GM23338 (cell line): ENCODE measurements at regions not wholly inside any gene's neighbourhood (a gene's known extent, or its start where the extent isn't known, plus 50 kb on each side); places are given as distances from the start of the nearest gene placed in this dataset.
A peak's percentile ranks its signal among the peaks of the same experiment; 100 is the strongest.

Source experiments
- ATAC-seq: fragments of 200-7000 bp; cut with Tn5 transposase; 3 replicates; pipeline ENCODE4 v1.9.1; 2020
- DNase-seq: peaks from one replicate; pipeline ENCODE4 v3.0.0-alpha.2; 2015; ENCODE audit warnings: low spot score
- H2AFZ ChIP-seq: fragments of 200-600 bp; sonication (generic); 2 replicates; pipeline ENCODE4 v1.8.0; 2016; ENCODE audit warnings: antibody characterized with exemption, mild to moderate bottlenecking, moderate library complexity
- H3F3A ChIP-seq: fragments of 200-600 bp; sonication (generic); replicated peaks from 2 replicates; pipeline ENCODE4 v1.8.0; 2017; ENCODE audit warnings: antibody characterized with exemption, mixed run types, low read depth
- H3K27ac ChIP-seq: fragments of 200-600 bp; sonication (generic); 2 replicates; pipeline ENCODE4 v1.6.1; 2016; ENCODE audit warnings: low read depth
- H3K27me3 ChIP-seq: fragments of 200-600 bp; sonication (generic); 2 replicates; pipeline ENCODE4 v1.8.0; 2016; ENCODE audit warnings: mild to moderate bottlenecking, mixed run types, moderate library complexity; ENCODE audit not compliant: insufficient read depth
- H3K36me3 ChIP-seq: fragments of 200-600 bp; sonication (generic); 2 replicates; pipeline ENCODE4 v1.8.0; 2016; ENCODE audit warnings: mild to moderate bottlenecking; ENCODE audit not compliant: insufficient read depth
- H3K4me1 ChIP-seq: fragments of 200-600 bp; sonication (generic); 2 replicates; pipeline ENCODE4 v1.8.0; 2016; ENCODE audit warnings: mild to moderate bottlenecking, moderate library complexity; ENCODE audit not compliant: insufficient read depth
- H3K4me2 ChIP-seq: fragments of 200-600 bp; sonication (generic); 2 replicates; pipeline ENCODE4 v1.7.1; 2017; ENCODE audit warnings: mixed run types
- H3K4me3 ChIP-seq: fragments of 200-600 bp; sonication (generic); 2 replicates; pipeline ENCODE4 v1.6.1; 2016; ENCODE audit warnings: mixed run types
- H3K79me2 ChIP-seq: fragments of 200-600 bp; sonication (generic); replicated peaks from 2 replicates; pipeline ENCODE4 v1.8.0; 2017; ENCODE audit warnings: mild to moderate bottlenecking; ENCODE audit not compliant: insufficient read depth
- H3K9me2 ChIP-seq: fragments of 200-600 bp; sonication (generic); 2 replicates; pipeline ENCODE4 v1.8.0; 2017; ENCODE audit not compliant: insufficient read depth
- H4K20me1 ChIP-seq: fragments of 200-600 bp; sonication (generic); replicated peaks from 2 replicates; pipeline ENCODE4 v1.8.0; 2017; ENCODE audit warnings: mild to moderate bottlenecking; ENCODE audit not compliant: insufficient read depth
- H3K27ac Mint-ChIP-seq: 2 replicates; pipeline ENCODE4 v1.8.0; 2020; ENCODE audit warnings: inconsistent platforms, mild to moderate bottlenecking, moderate library complexity, mixed read lengths
- H3K27me3 Mint-ChIP-seq: 3 replicates; pipeline ENCODE4 v1.8.0; 2022; ENCODE audit warnings: low read depth, mild to moderate bottlenecking, moderate library complexity, mixed read lengths, inconsistent platforms; ENCODE audit not compliant: insufficient read depth, poor library complexity
- H3K36me3 Mint-ChIP-seq: 3 replicates; pipeline ENCODE4 v1.8.0; 2021; ENCODE audit warnings: low read depth, mild to moderate bottlenecking, inconsistent platforms, moderate library complexity, mixed read lengths
- H3K4me1 Mint-ChIP-seq: 3 replicates; pipeline ENCODE4 v1.8.0; 2020; ENCODE audit warnings: mild to moderate bottlenecking, inconsistent platforms, mixed read lengths
- H3K4me3 Mint-ChIP-seq: 3 replicates; pipeline ENCODE4 v1.8.0; 2021; ENCODE audit warnings: moderate library complexity, mild to moderate bottlenecking, inconsistent platforms, mixed read lengths
- H3K9me3 Mint-ChIP-seq: 3 replicates; pipeline ENCODE4 v1.8.0; 2020; ENCODE audit warnings: moderate library complexity, mild to moderate bottlenecking, inconsistent platforms, mixed read lengths
- EZH2 ChIP-seq: fragments of 200-600 bp; sonication (generic); IDR thresholded peaks from one replicate; pipeline ENCODE4 v1.8.0; 2017; ENCODE audit warnings: antibody characterized with exemption, mild to moderate bottlenecking, low read depth; ENCODE audit not compliant: unreplicated experiment
- NANOG ChIP-seq: IDR thresholded peaks from 2 replicates; pipeline ENCODE4 v1.6.1; 2016; ENCODE audit warnings: antibody characterized with exemption, borderline replicate concordance
- POLR2AphosphoS5 ChIP-seq: IDR thresholded peaks from 2 replicates; pipeline ENCODE4 v1.6.1; 2016; ENCODE audit warnings: antibody characterized with exemption, low read depth
- STAT1 ChIP-seq: IDR thresholded peaks from one replicate; pipeline ENCODE4 v1.6.1; 2016; ENCODE audit warnings: antibody characterized with exemption; ENCODE audit not compliant: unreplicated experiment
- ZNF114 ChIP-seq: fragments of 250-450 bp; sonication (Bioruptor Pico); IDR thresholded peaks from 2 replicates; pipeline ENCODE4 v1.5.0; 2020; ENCODE audit warnings: mild to moderate bottlenecking, moderate library complexity
- TF ChIP-seq, protein P1 (sequence below): IDR thresholded peaks from one replicate; pipeline ENCODE4 v1.6.1; 2018; ENCODE audit warnings: antibody characterized with exemption; ENCODE audit not compliant: unreplicated experiment
- TF ChIP-seq, protein P2 (sequence below), 2 experiments: fragments of 200-600 bp in 1 of 2; sonication (generic) in 1 of 2; conservative IDR thresholded peaks; 2 replicates each; pipeline versions ENCODE4 v1.5.1 to v1.6.1; 2016 to 2017; ENCODE audit warnings: antibody characterized with exemption in 2 of 2, low read depth in 2 of 2, mild to moderate bottlenecking in 2 of 2, moderate library complexity in 1 of 2
- TF ChIP-seq, protein P3 (sequence below): IDR thresholded peaks from 2 replicates; pipeline ENCODE4 v1.6.1; 2016; ENCODE audit warnings: antibody characterized with exemption
- TF ChIP-seq, protein P4 (sequence below): fragments of 250-450 bp; sonication (Bioruptor Pico); IDR thresholded peaks from 2 replicates; pipeline ENCODE4 v1.5.0; 2020; ENCODE audit warnings: mild to moderate bottlenecking, moderate library complexity

DNA sequence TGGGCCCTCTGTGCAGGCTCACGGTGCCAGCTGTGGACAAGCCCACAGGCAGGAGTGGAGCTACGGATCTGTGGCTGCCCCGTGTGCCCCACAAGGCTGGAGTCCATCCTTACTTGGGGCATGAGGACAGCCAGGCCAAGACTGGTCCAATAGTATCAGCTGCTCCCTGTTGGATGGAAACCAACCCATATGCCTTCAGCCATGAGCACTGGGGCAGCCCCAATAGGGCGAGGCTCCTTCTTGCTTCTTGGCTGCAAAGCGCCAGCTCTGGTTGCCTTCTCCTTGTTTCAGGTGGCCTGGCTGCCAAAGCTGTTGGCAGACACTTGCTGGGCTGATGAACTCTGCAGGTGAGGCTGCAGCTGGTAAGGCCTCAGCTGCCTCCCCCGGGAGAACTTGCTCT, 188.0 kb downstream of the ENGASE start (continued):
- TF ChIP-seq, protein P1, sequence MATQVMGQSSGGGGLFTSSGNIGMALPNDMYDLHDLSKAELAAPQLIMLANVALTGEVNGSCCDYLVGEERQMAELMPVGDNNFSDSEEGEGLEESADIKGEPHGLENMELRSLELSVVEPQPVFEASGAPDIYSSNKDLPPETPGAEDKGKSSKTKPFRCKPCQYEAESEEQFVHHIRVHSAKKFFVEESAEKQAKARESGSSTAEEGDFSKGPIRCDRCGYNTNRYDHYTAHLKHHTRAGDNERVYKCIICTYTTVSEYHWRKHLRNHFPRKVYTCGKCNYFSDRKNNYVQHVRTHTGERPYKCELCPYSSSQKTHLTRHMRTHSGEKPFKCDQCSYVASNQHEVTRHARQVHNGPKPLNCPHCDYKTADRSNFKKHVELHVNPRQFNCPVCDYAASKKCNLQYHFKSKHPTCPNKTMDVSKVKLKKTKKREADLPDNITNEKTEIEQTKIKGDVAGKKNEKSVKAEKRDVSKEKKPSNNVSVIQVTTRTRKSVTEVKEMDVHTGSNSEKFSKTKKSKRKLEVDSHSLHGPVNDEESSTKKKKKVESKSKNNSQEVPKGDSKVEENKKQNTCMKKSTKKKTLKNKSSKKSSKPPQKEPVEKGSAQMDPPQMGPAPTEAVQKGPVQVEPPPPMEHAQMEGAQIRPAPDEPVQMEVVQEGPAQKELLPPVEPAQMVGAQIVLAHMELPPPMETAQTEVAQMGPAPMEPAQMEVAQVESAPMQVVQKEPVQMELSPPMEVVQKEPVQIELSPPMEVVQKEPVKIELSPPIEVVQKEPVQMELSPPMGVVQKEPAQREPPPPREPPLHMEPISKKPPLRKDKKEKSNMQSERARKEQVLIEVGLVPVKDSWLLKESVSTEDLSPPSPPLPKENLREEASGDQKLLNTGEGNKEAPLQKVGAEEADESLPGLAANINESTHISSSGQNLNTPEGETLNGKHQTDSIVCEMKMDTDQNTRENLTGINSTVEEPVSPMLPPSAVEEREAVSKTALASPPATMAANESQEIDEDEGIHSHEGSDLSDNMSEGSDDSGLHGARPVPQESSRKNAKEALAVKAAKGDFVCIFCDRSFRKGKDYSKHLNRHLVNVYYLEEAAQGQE, result no peak
- TF ChIP-seq, protein P2, sequence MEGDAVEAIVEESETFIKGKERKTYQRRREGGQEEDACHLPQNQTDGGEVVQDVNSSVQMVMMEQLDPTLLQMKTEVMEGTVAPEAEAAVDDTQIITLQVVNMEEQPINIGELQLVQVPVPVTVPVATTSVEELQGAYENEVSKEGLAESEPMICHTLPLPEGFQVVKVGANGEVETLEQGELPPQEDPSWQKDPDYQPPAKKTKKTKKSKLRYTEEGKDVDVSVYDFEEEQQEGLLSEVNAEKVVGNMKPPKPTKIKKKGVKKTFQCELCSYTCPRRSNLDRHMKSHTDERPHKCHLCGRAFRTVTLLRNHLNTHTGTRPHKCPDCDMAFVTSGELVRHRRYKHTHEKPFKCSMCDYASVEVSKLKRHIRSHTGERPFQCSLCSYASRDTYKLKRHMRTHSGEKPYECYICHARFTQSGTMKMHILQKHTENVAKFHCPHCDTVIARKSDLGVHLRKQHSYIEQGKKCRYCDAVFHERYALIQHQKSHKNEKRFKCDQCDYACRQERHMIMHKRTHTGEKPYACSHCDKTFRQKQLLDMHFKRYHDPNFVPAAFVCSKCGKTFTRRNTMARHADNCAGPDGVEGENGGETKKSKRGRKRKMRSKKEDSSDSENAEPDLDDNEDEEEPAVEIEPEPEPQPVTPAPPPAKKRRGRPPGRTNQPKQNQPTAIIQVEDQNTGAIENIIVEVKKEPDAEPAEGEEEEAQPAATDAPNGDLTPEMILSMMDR (conservative IDR thresholded peaks at IDR 0.05; ENCODE audit: low read depth in 2 of 2), result no peak

DNA sequence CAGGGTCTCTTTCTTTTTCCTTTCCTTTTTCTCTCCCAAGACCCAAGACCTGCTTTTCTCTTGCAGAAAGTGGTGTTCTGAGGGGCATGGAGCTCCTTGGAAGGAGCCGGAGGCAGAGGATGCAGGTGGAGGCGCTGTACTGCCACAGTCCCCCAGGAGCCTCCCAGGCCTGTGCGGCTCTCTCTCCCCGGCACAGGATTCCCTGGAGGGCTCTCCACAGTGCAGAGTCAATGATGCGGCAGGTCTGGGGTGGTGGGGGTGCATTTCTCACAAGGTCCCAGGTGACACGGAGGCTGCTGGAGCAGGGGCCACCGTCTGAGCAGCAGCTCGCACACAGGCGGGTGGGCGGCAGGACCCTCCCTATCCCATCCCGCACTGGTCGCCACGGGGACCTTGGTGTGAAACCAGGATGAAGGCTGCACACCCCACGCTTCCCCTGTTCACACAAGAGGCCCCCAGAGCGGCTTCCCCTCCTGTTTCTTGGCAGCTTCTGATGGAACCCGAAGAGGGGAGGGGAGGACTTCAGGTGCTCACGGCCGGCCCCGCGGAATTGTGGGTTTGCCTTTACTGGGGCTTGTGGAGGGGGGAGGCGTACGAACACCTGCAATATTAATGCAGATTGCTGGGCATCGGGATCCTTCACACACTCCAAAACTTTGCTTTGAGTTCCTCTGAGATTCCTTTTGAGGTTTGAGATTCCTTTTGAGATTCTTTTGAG, 186.9 kb downstream of the ENGASE start:
- H3K4me3 Mint-ChIP-seq, result no peak overlapping the region
- Histone ChIP-seq H3K36me3 (no peaks in the 10 kb centered on the region), H2AFZ (no peak overlapping the region), H3F3A (no peaks in the 10 kb centered on the region), H3K4me2 (no peak overlapping the region), H3K4me3 (no peak overlapping the region), H3K79me2 (no peaks in the 10 kb centered on the region), H3K27me3 (no peaks in the 10 kb centered on the region), H3K9me2 (no peaks in the 10 kb centered on the region), H3K27ac (no peak overlapping the region), H4K20me1 (no peaks in the 10 kb centered on the region), H3K4me1 (no peaks in the 10 kb centered on the region)
- DNase-seq (no peak), ATAC-seq (peak; percentile 48)
- no peak overlapping the region for H3K27ac Mint-ChIP-seq
- H3K27me3 Mint-ChIP-seq, result peaks cover 17% of the 10 kb centered on the region
- H3K36me3 Mint-ChIP-seq, result no peaks in the 10 kb centered on the region; the same call in 2 of the 3 replicates
- no peaks in the 10 kb centered on the region; the same call in 2 of the 3 replicates for H3K4me1 Mint-ChIP-seq
- no peaks in the 10 kb centered on the region for H3K9me3 Mint-ChIP-seq
- TF ChIP-seq EZH2 (no peak), ZNF114 (no peak), STAT1 (no peak), NANOG (no peak), POLR2AphosphoS5 (no peak)
- TF ChIP-seq, protein P3, sequence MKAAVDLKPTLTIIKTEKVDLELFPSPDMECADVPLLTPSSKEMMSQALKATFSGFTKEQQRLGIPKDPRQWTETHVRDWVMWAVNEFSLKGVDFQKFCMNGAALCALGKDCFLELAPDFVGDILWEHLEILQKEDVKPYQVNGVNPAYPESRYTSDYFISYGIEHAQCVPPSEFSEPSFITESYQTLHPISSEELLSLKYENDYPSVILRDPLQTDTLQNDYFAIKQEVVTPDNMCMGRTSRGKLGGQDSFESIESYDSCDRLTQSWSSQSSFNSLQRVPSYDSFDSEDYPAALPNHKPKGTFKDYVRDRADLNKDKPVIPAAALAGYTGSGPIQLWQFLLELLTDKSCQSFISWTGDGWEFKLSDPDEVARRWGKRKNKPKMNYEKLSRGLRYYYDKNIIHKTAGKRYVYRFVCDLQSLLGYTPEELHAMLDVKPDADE, result no peak
- TF ChIP-seq, protein P4, sequence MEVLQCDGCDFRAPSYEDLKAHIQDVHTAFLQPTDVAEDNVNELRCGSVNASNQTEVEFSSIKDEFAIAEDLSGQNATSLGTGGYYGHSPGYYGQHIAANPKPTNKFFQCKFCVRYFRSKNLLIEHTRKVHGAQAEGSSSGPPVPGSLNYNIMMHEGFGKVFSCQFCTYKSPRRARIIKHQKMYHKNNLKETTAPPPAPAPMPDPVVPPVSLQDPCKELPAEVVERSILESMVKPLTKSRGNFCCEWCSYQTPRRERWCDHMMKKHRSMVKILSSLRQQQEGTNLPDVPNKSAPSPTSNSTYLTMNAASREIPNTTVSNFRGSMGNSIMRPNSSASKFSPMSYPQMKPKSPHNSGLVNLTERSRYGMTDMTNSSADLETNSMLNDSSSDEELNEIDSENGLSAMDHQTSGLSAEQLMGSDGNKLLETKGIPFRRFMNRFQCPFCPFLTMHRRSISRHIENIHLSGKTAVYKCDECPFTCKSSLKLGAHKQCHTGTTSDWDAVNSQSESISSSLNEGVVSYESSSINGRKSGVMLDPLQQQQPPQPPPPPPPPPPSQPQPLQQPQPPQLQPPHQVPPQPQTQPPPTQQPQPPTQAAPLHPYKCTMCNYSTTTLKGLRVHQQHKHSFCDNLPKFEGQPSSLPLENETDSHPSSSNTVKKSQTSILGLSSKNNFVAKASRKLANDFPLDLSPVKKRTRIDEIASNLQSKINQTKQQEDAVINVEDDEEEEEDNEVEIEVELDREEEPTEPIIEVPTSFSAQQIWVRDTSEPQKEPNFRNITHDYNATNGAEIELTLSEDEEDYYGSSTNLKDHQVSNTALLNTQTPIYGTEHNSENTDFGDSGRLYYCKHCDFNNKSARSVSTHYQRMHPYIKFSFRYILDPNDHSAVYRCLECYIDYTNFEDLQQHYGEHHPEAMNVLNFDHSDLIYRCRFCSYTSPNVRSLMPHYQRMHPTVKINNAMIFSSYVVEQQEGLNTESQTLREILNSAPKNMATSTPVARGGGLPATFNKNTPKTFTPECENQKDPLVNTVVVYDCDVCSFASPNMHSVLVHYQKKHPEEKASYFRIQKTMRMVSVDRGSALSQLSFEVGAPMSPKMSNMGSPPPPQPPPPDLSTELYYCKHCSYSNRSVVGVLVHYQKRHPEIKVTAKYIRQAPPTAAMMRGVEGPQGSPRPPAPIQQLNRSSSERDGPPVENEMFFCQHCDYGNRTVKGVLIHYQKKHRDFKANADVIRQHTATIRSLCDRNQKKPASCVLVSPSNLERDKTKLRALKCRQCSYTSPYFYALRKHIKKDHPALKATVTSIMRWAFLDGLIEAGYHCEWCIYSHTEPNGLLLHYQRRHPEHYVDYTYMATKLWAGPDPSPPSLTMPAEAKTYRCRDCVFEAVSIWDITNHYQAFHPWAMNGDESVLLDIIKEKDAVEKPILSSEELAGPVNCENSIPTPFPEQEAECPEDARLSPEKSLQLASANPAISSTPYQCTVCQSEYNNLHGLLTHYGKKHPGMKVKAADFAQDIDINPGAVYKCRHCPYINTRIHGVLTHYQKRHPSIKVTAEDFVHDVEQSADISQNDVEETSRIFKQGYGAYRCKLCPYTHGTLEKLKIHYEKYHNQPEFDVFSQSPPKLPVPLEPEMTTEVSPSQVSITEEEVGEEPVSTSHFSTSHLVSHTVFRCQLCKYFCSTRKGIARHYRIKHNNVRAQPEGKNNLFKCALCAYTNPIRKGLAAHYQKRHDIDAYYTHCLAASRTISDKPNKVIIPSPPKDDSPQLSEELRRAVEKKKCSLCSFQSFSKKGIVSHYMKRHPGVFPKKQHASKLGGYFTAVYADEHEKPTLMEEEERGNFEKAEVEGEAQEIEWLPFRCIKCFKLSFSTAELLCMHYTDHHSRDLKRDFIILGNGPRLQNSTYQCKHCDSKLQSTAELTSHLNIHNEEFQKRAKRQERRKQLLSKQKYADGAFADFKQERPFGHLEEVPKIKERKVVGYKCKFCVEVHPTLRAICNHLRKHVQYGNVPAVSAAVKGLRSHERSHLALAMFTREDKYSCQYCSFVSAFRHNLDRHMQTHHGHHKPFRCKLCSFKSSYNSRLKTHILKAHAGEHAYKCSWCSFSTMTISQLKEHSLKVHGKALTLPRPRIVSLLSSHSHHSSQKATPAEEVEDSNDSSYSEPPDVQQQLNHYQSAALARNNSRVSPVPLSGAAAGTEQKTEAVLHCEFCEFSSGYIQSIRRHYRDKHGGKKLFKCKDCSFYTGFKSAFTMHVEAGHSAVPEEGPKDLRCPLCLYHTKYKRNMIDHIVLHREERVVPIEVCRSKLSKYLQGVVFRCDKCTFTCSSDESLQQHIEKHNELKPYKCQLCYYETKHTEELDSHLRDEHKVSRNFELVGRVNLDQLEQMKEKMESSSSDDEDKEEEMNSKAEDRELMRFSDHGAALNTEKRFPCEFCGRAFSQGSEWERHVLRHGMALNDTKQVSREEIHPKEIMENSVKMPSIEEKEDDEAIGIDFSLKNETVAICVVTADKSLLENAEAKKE (CRISPR knock-in tag), result no peak
- TF ChIP-seq, protein P2 (conservative IDR thresholded peaks at IDR 0.05; ENCODE audit: low read depth in 2 of 2), result no peak
